ENCODE measurements at regions not wholly inside any gene's neighbourhood (a gene's known extent, or its start where the extent isn't known, plus 50 kb on each side); places are given as distances from the start of the nearest gene placed in this dataset.

DNA sequence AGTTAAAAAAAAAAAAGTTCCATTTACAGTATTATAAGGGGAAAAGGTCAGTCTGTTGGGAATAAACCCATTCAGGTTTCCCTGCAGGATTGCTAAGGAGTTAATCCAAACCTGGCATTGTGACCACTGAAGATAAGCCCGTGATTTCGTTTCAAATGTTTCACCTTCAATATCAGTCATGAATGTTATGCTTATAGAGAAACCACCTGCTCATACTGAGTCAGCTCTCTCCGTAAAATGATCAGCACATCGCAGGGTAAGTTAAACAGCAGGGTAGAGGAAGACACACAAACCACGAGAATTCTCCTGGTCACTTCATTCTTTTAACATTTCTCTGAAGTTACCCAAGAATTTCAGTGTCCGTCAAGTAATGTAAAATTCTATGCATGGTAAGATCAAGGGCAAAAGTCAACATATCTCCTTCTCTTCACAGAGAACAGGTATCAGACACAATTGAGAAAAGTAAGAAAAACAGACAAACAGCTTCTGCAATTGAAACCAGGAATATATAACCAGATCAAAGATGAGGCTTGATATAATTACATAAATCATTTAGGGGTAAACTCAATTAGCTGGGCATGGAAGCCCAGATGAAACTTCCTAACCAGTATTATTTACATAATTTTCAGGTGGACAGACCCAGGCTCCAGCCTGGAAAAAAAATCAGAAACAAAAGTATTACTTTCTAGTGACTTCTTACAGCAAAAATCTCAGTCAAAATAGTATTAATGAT, 67.6 kb upstream of the ARHGEF3 start:
- H3K36me3 ChIP-seq (replicated peaks in 1 of 2; ENCODE audit: control insufficient read depth in 1 of 2, insufficient read depth in 2 of 2, low read length in 2 of 2) = no peaks in the 10 kb centered on the region
- H3K27me3 Mint-ChIP-seq (ENCODE audit: low read depth in 3 of 3) = peaks cover 2 to 3% (median 2%) of the 10 kb centered on the region in 3 donors
- H3K79me2 ChIP-seq (ENCODE audit: insufficient read depth, low read length) = no peaks in the 10 kb centered on the region
- no peak overlapping the region for H3K9ac ChIP-seq (ENCODE audit: insufficient read depth, low read length, poor library complexity, severe bottlenecking)
- intact Hi-C loops (cut with micrococcal nuclease) = no loop called here
- no peak for DNase-seq
- peaks cover 0 to 1% (median 0%) of the 10 kb centered on the region in 7 donors for H3K9me3 Mint-ChIP-seq
- H4K20me1 ChIP-seq (ENCODE audit: insufficient read depth, low read length) = no peaks in the 10 kb centered on the region
- H3K27ac Mint-ChIP-seq = no peak overlapping the region
- H3K4me1 Mint-ChIP-seq = peaks cover 4% of the 10 kb centered on the region
- H3K4me2 ChIP-seq (replicated peaks; ENCODE audit: extremely low read depth, low read length, poor library complexity, severe bottlenecking) = no peak overlapping the region
- TF ChIP-seq, protein P1, sequence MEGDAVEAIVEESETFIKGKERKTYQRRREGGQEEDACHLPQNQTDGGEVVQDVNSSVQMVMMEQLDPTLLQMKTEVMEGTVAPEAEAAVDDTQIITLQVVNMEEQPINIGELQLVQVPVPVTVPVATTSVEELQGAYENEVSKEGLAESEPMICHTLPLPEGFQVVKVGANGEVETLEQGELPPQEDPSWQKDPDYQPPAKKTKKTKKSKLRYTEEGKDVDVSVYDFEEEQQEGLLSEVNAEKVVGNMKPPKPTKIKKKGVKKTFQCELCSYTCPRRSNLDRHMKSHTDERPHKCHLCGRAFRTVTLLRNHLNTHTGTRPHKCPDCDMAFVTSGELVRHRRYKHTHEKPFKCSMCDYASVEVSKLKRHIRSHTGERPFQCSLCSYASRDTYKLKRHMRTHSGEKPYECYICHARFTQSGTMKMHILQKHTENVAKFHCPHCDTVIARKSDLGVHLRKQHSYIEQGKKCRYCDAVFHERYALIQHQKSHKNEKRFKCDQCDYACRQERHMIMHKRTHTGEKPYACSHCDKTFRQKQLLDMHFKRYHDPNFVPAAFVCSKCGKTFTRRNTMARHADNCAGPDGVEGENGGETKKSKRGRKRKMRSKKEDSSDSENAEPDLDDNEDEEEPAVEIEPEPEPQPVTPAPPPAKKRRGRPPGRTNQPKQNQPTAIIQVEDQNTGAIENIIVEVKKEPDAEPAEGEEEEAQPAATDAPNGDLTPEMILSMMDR (IDR thresholded peaks at IDR 0.05) = no peak
- WGBS (ENCODE audit: insufficient coverage) = 10% methylated on average over 2 of the region's 6 CpGs
- no peaks in the 10 kb centered on the region for H3K36me3 Mint-ChIP-seq
- H3K4me1 ChIP-seq (ENCODE audit: control insufficient read depth in 1 of 2, insufficient read depth in 2 of 2, low read length in 2 of 2) = no peaks in the 10 kb centered on the region
- H3K9me3 ChIP-seq (replicated peaks in 1 of 2; ENCODE audit: control insufficient read depth in 1 of 2, insufficient read depth in 1 of 2, low read length in 2 of 2) = no peaks in the 10 kb centered on the region
- H2AFZ ChIP-seq (ENCODE audit: insufficient read depth, low read depth, low read length, poor library complexity, severe bottlenecking) = no peak overlapping the region
- no peak overlapping the region for H3K27ac ChIP-seq (ENCODE audit: low read depth in 1 of 2, low read length in 2 of 2)
- no peaks in the 10 kb centered on the region for H3K27me3 ChIP-seq (ENCODE audit: control insufficient read depth in 2 of 2, insufficient read depth in 2 of 2, low read length in 2 of 2)
- no peak overlapping the region for H3K4me3 ChIP-seq (replicated peaks in 1 of 3; ENCODE audit: low read depth in 2 of 3, low read length in 3 of 3)
- H3K4me3 Mint-ChIP-seq = peak overlapping the region in 1 of 2 donors; percentile 20

DNA sequence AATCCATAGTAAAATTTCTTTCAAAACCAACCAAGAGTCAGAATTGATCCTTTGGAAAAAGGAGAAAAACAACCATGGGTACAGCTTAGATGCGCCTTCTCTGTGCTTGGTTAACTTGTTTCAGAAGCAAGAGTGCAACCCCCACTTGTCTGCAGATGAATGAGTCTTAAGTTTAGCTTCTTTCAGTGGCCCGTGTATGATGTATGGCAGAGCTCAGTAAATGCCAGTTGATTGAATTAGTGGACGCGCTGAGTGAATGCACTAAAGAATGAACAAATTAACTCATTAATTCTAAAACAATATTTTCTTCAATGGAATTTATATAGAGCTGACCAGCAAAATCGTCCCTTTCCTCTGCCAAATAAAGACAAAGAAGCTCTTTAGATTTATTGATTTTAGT, 67.0 kb upstream of the ARHGEF3 start:
- no peaks in the 10 kb centered on the region for H3K27me3 ChIP-seq (ENCODE audit: control insufficient read depth in 2 of 2, insufficient read depth in 2 of 2, low read length in 2 of 2)
- peaks cover 4% of the 10 kb centered on the region for H3K4me1 Mint-ChIP-seq
- H3K27ac ChIP-seq (ENCODE audit: low read depth in 1 of 2, low read length in 2 of 2) = no peak overlapping the region
- no peak overlapping the region for H3K4me3 Mint-ChIP-seq
- H3K4me3 ChIP-seq (replicated peaks in 1 of 3; ENCODE audit: low read depth in 2 of 3, low read length in 3 of 3) = no peak overlapping the region
- no peak overlapping the region for H3K4me2 ChIP-seq (replicated peaks; ENCODE audit: extremely low read depth, low read length, poor library complexity, severe bottlenecking)
- TF ChIP-seq, protein P1 (IDR thresholded peaks at IDR 0.05) = no peak
- H3K27ac Mint-ChIP-seq = no peak overlapping the region
- H4K20me1 ChIP-seq (ENCODE audit: insufficient read depth, low read length) = no peaks in the 10 kb centered on the region
- H3K9ac ChIP-seq (ENCODE audit: insufficient read depth, low read length, poor library complexity, severe bottlenecking) = no peak overlapping the region
- H3K36me3 ChIP-seq (replicated peaks in 1 of 2; ENCODE audit: control insufficient read depth in 1 of 2, insufficient read depth in 2 of 2, low read length in 2 of 2) = no peaks in the 10 kb centered on the region
- intact Hi-C loops (cut with micrococcal nuclease) = no loop called here
- no peaks in the 10 kb centered on the region for H3K9me3 ChIP-seq (replicated peaks in 1 of 2; ENCODE audit: control insufficient read depth in 1 of 2, insufficient read depth in 1 of 2, low read length in 2 of 2)
- no peaks in the 10 kb centered on the region for H3K4me1 ChIP-seq (ENCODE audit: control insufficient read depth in 1 of 2, insufficient read depth in 2 of 2, low read length in 2 of 2)
- H2AFZ ChIP-seq (ENCODE audit: insufficient read depth, low read depth, low read length, poor library complexity, severe bottlenecking) = no peak overlapping the region
- 100% methylated on average over 1 of the region's 5 CpGs for WGBS (ENCODE audit: insufficient coverage)
- H3K9me3 Mint-ChIP-seq = peaks cover 0 to 1% (median 0%) of the 10 kb centered on the region in 7 donors
- no peaks in the 10 kb centered on the region for H3K79me2 ChIP-seq (ENCODE audit: insufficient read depth, low read length)
- H3K27me3 Mint-ChIP-seq (ENCODE audit: low read depth in 3 of 3) = peaks cover 2 to 3% (median 2%) of the 10 kb centered on the region in 3 donors
- DNase-seq = no peak
- no peaks in the 10 kb centered on the region for H3K36me3 Mint-ChIP-seq
